ENCODE measurements at regions not wholly inside any gene's neighbourhood (a gene's known extent, or its start where the extent isn't known, plus 50 kb on each side); places are given as distances from the start of the nearest gene placed in this dataset.
"Not testable (repeated sequence)": the region's sequence is repeated elsewhere in the genome, so short reads cannot be mapped to it uniquely, and the experiment has no call there.

DNA sequence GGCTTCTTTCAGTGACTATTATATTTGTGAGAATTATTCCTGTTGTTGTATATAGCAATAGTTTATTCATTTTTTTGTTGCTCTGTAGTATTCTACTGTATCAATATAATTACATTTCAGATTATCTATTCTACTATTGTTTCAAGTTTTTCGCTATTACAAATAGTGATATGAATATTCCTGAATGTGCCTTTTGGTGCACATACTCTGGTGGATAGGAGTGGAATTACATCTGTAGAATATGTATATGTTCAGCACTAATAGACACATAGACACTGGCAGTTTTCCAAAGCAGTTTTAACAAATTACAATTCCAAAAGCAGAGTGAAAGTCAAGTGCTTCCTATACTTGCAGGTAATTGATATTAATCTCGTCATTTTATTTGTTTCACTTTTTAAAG lies 696.2 kb upstream of the PRMT6 start:
- no peak overlapping the region for H3K4me3 ChIP-seq (replicated peaks; ENCODE audit: low read depth, low read length)
- no peak for TF ChIP-seq CTCF (IDR thresholded peaks at IDR 0.05; ENCODE audit: low read depth, low read length, missing control alignments)
- DNase-seq (ENCODE audit: extremely low read depth, low read depth), result no peak

DNA sequence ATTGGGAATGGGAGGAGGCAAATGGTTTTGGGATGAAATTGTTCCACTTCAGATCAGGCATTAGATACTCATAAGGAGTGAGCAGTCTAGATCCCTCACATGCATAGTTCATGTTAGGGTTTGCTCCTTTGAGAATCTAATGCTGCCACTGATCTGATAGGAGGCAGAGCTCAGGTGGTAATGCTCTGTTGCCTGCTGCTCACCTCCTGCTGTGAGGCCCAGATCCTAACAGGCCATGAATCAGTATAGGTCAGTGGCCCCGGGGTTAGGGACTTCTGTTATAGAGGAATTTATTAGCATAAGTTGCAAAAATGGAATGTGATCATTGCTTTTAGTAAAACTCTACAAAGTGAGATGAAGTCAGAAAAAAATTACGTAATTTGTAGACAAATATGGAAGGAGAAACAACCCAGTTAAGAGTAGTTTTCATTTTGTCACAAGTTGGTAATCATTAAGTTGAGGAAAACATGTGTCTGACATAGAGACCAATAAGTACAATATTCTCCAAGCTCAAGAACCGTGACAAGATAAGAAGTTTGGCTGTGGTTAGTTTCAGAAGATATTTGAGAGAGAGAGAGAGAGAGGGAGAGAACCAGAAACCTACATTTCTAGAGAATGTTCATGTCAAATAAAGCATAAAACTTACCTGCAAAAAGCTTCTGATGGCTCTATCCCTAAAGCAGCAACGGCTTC lies 689.7 kb upstream of the PRMT6 start:
- no peak for TF ChIP-seq CTCF (IDR thresholded peaks at IDR 0.05; ENCODE audit: low read depth, low read length, missing control alignments)
- no peak for DNase-seq (ENCODE audit: extremely low read depth, low read depth)
- H3K4me3 ChIP-seq (replicated peaks; ENCODE audit: low read depth, low read length), result no peak overlapping the region

DNA sequence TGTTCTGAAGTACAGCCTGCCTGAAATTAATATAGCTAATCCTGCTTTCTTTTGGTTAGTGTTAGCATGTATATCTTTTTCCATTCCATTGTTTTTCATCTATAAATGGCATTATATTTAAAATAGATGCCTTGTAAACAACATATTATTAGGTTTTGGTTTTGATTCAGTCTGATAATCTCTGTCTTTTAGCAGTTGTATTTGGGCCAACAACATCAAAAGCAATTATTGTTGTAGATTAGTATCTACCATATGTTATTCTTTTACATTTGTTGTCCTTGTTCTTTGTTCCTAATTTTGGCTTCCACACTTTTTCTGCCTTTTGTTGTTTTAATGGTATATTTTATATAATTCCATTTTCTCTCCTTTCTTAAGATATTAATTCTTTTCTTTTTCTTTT lies 678.2 kb upstream of the PRMT6 start:
- no peak for DNase-seq (ENCODE audit: extremely low read depth, low read depth)
- no peak for TF ChIP-seq CTCF (IDR thresholded peaks at IDR 0.05; ENCODE audit: low read depth, low read length, missing control alignments)
- no peak overlapping the region for H3K4me3 ChIP-seq (replicated peaks; ENCODE audit: low read depth, low read length)

- DNase-seq (ENCODE audit: extremely low read depth, low read depth), result no peak
- TF ChIP-seq CTCF (IDR thresholded peaks at IDR 0.05; ENCODE audit: low read depth, low read length, missing control alignments), result no peak
- H3K4me3 ChIP-seq (replicated peaks; ENCODE audit: low read depth, low read length), result no peak overlapping the region
These were observed 675.7 kb upstream of the PRMT6 start for GRCh38 chr1:106380772-106381171.

- not testable (repeated sequence) for H3K4me3 ChIP-seq (replicated peaks; ENCODE audit: low read depth, low read length); DNase-seq (ENCODE audit: extremely low read depth, low read depth)
These were observed 667.3 kb upstream of the PRMT6 start for GRCh38 chr1:106389160-106389559.

DNA sequence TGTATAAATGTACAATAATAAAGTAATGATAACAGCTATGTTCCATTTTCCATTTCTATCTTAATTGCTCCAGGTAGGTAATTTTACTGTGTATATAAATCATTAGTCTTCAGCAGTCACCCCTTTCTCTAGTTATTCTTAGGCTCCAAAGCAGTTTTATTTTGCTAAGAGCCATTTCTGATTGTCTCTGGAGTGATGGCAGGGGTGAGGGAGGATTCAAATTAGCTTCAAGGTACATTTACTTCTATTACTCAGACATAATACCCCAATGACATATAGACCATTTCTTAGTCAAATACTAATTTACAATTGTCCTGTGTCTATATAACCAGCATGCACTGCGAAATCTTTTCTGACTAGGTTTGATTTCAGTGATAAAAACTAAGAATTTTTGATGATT lies 663.4 kb upstream of the PRMT6 start:
- DNase-seq (ENCODE audit: extremely low read depth, low read depth), result no peak
- TF ChIP-seq CTCF (IDR thresholded peaks at IDR 0.05; ENCODE audit: low read depth, low read length, missing control alignments), result no peak
- H3K4me3 ChIP-seq (replicated peaks; ENCODE audit: low read depth, low read length), result no peak overlapping the region

DNA sequence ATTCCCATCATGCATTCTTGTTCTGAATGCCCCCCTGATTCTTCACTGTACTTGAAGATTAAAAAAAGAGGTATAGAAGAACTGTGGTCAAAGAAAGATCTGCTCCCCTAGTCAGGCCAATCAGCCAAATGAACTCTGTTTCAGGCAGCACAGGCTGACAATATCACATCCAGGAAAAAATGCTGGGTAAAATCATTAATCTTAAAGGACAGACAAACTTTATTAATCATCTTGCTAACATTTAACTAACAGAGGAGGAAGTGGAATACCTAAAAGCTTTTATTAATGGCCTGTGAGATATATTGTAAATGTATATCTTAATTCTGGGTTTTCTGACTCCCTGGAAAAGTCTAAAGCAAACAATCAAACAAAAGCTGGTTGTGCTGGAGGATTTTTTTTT lies 660.5 kb upstream of the PRMT6 start:
- TF ChIP-seq CTCF (IDR thresholded peaks at IDR 0.05; ENCODE audit: low read depth, low read length, missing control alignments), result no peak
- no peak for DNase-seq (ENCODE audit: extremely low read depth, low read depth)
- no peak overlapping the region for H3K4me3 ChIP-seq (replicated peaks; ENCODE audit: low read depth, low read length)
